GM19099 (cell line): ENCODE measurements at regions not wholly inside any gene's neighbourhood (a gene's known extent, or its start where the extent isn't known, plus 50 kb on each side); places are given as distances from the start of the nearest gene placed in this dataset.

Experiments
- POLR2A ChIP-seq: IDR thresholded peaks from 3 replicates; pipeline ENCODE4 v1.6.1; 2011; ENCODE audit warnings: low read depth; ENCODE audit not compliant: insufficient read length; ENCODE audit errors: extremely low read depth

GRCh38 chr1:199857108-199857507, 170.4 kb upstream of the NR5A2 start:
- TF ChIP-seq POLR2A = no peak

DNA sequence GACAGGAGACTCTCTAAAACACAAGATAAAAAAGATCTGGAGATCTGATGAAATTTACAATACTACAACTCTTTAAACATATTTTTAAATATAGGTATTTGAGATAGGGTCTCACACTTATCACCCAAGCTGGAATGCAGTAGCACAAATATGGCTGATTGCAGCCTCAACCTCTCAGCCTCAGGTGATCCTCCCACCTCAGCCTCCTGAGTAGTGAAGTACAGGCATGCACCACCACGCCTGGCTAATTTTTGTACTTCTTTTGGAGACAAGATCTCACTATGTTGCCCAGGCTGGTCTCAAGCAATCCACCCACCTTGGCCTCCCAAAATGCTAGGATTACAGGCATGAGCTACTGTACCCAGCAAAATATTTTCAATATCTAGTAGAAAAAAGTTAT, 170.0 kb upstream of the NR5A2 start:
- TF ChIP-seq POLR2A = no peak

GRCh38 chr1:199858171-199858570, 169.3 kb upstream of the NR5A2 start:
- TF ChIP-seq POLR2A = no peak

- no peak for TF ChIP-seq POLR2A
Observed at GRCh38 chr1:199858856-199859255, 168.7 kb upstream of the NR5A2 start.

DNA sequence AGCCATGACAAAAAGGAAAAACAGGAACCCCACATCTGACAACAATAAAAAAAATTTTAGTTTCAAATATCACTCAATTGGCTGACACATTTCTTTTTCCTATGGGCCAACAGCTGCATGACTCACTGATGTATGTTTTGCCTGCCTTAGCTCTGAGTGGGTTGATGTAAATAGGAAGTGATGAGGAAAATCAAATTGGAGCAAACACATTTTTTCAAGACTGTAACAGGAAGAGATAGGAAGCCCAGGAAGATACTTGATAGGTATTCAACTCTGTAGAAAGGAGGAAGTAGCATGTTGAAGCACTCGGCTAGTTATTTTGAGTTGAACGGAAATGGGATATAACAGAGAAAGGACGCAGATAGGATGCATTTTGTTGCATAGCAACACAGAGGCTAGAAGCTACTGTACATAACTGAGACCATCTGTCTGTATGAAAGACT, 168.0 kb upstream of the NR5A2 start:
- TF ChIP-seq POLR2A = no peak

DNA sequence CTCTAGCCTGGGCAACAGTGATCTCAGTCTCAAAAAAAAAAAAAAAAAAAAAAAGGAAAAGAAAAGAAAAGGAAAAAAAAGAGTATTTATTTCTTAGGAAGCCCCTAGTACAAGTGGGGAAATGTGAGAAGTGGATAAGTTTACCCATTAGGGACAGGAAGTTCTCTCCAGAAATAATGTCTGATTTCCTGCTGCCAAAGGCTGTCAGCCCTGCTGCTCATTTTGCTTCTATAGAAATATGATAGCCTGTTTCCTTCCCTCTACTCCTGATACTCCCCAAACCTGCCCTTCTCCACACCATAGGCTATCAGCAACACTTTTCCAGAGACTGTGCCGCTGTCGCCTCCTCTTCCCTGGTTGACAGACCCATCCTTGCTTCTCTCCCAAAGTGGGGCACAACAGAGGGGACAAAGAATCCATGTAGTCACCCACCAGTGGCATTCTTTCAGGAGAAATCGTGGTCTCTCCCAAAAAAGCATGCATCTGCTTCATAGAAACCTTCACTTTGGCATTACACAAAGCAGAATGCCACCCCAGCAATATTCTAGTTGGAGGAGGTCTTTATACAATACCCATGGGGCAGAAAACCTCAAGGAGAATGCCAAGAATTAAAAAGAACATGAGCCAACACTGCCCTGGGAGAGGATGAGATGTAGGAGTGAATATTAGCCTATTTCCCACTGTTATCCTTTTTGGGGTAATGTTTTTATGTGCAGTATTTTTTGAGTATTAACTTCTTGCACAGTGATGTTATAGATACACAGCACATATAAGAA, 166.3 kb upstream of the NR5A2 start:
- no peak for TF ChIP-seq POLR2A

DNA sequence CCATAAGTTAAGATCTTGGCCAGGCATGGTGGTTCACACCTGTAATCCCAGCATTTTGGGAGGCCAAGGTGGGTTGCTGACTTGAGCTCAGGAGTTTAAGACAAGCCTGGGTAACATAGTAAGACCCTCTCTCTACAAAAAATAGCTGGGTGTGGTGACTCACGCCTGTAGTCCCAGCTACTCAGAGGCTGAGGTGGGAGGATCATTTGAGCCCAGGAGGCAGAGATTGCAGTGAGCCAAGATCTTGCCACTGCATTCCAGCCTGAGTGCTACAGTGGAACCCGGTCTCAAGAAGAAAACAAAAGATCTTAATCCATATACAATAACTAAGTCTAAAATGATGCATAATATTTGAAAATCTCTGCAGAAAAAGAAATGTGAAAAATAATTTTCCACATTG, 165.5 kb upstream of the NR5A2 start:
- no peak for TF ChIP-seq POLR2A

DNA sequence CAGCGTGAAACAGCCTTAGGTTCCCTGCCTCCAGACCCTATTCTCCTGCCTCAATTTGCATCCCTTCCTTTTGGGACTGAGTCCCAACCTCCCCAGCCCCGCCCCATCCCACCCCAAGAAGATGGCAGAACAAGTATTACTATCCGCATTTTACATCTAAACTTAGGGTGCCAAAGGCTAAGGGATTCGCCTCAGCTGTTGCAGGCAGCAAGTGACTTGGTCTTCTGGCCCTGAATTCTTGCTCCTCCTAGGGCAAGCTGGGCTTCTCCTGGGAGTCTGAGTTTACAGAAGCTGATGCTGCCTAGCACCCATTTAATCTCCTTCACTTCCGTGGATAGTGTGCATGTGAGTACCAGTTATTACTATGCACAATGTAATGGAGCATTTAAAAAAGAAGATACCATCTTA, 161.3 kb upstream of the NR5A2 start:
- no peak for TF ChIP-seq POLR2A

DNA sequence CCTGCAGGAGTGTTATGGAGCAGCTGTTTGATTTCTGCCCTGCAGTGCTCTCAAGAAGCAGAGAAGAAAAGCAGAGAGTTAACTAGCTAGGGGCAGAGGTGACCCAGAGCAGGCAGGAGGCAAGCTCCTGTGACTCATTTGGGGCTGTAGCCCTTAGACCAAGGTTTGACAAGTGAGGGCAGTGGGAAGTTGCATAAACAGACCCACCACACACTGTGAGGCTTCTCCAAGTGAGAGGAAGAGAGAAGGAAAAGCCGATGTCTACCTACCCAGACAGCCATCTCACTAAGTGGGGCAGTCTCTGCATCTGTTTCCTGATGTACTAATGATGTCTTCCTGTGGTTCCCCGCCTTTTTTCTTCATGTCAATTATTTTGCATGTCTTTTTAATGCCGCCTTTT, 159.9 kb upstream of the NR5A2 start:
- TF ChIP-seq POLR2A = no peak

GRCh38 chr1:199868777-199869176, 158.7 kb upstream of the NR5A2 start:
- no peak for TF ChIP-seq POLR2A

DNA sequence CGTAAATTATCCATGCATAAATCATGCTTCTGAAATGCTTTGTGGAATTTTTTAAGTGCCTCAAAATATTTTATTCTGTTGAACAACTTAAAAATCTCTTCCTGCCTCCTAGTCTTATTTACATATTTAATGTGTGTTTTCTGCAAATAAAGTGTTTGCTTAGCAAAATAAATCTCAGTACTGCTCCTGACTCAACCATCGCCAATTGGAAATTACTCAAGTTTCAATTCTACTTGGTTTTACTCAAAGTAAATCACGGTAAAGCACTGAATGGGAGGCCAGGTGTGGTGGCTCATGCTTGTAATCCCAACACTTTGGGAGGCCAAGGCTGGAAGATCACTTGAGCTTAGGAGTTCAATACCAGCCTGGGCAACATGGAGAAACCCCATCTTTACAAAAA, 152.2 kb upstream of the NR5A2 start:
- no peak for TF ChIP-seq POLR2A

DNA sequence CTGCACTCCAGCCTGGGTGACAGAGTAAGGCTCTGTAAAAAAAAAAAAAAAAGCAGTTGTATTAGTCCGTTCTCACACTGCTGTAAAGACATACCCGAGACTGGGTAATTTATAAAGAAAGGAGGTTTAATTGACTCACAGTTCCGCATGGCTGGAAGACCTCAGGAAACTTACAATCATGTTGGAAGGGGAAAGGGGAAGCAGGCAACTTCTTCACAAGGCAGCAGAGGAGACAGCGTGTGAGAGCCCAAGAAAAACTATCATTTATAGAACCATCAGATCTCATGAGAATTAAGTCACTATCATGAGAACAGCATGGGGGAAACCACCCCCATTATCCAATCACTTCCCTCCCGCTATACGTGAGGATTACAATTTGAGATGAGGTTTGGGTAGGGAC, 151.7 kb upstream of the NR5A2 start:
- no peak for TF ChIP-seq POLR2A

GRCh38 chr1:199877526-199878384, 149.8 kb upstream of the NR5A2 start:
- TF ChIP-seq POLR2A = no peak

- no peak for TF ChIP-seq POLR2A
Observed at GRCh38 chr1:199878823-199879222, 148.7 kb upstream of the NR5A2 start.

DNA sequence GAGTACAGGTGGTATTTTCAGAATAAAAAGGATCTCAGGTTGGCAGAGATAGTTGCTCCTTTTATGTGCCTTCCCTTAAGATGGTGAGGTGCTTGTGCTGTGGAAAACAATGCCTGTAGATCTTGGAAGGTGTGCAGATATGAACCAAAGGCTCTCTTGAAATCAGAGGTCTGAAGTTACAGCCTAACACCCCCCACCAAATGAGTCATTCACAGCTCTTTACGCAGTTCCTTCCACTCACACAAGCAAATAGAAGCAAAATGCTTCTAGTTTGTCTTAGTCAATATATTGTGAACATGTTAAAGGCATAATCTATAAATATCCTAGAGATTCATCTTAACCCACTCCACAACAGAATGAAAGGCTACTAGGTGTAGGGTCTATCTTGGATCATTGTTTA, 128.9 kb upstream of the NR5A2 start:
- no peak for TF ChIP-seq POLR2A

DNA sequence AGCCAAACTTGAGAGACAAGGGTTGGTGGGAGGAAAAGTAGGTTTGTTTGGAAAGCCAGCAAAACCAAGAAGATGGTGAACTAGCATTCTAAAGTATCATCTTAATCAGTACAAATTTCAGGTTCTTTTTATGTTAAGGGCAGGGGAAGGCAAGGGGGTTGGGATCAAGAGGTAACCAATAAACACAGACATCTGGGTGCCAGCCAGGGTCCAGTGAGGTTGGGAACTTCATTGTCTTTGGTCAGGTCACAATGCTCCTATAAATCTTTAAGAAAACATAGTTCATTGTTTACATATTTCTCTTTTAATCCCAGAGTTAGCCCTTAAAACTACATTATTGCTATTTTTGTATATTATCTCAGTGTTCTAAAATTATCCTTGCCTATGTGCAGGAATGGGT, 126.2 kb upstream of the NR5A2 start:
- no peak for TF ChIP-seq POLR2A

- TF ChIP-seq POLR2A = no peak
Observed at GRCh38 chr1:199907361-199907760, 120.1 kb upstream of the NR5A2 start.

DNA sequence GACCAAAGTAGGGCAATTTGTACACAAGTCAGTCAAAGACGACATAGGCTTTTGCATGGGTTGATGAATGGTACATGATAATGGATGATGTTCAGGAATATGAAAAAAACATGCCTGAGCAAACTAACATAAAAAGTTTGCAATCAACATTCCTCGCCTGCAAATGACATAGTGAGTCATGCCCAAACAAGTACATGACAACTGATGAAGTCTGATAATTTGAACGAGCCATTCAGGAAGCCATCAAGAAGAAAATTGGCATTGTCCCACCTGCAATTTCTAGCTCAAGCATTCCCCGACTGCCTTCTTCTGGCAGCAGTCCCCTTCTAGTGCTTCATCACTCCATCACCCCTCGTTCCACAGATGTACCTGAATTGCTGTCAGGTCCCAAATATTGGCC, 118.4 kb upstream of the NR5A2 start:
- TF ChIP-seq POLR2A = no peak
